ENCODE measurements at regions not wholly inside any gene's neighbourhood (a gene's known extent, or its start where the extent isn't known, plus 50 kb on each side); places are given as distances from the start of the nearest gene placed in this dataset.
"Not testable (repeated sequence)": the region's sequence is repeated elsewhere in the genome, so short reads cannot be mapped to it uniquely, and the experiment has no call there.

DNA sequence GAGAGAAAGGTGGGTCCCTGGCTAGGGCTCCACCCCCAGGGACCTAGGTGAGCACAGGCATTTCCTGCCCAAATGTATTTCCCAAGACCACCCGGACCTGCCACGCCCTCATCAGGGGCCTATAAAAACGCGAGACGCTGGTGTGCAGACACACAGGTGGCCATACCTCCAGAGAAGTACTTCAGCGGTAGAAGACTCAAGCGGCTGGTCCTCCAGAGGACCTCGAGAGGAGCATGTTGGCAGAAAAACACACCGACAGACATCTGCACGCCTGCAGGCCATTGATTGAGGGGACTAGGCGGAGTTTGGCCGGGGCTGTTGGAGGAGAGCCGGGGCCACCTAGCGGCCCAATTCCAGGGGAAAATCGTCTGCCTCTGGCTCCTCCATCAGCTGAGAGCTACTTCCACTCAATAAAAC lies 695.8 kb upstream of the MMS22L start:
- DNase-seq, result no peak
- no peak overlapping the region for H3K27ac Mint-ChIP-seq
- CTCF ChIA-PET (ENCODE audit: partially characterized antibody), result no interaction called here
- no peaks in the 10 kb centered on the region for H3K27me3 Mint-ChIP-seq
- no peak overlapping the region for H3K4me3 Mint-ChIP-seq
- H3K36me3 Mint-ChIP-seq, result no peaks in the 10 kb centered on the region
- no peaks in the 10 kb centered on the region for H3K4me1 ChIP-seq (ENCODE audit: insufficient read depth, low read length)
- H3K36me3 ChIP-seq (ENCODE audit: insufficient read depth, low read length), result no peaks in the 10 kb centered on the region
- POLR2A ChIA-PET (ENCODE audit: partially characterized antibody), result no interaction called here
- H3K4me3 ChIP-seq (ENCODE audit: low read length in 2 of 2), result no peak overlapping the region
- H3K9me3 Mint-ChIP-seq, result peaks cover 0 to 7% (median 0%) of the 10 kb centered on the region in 8 donors
- intact Hi-C loops (cut with micrococcal nuclease), result no loop called here
- no peaks in the 10 kb centered on the region for H3K9me3 ChIP-seq (ENCODE audit: control insufficient read depth in 1 of 2, low read length in 2 of 2)
- no peaks in the 10 kb centered on the region for H3K4me1 Mint-ChIP-seq
- no peaks in the 10 kb centered on the region for H3K27me3 ChIP-seq (ENCODE audit: insufficient read depth, low read length)
- H3K27ac ChIP-seq (ENCODE audit: low read depth, low read length), result no peak overlapping the region

DNA sequence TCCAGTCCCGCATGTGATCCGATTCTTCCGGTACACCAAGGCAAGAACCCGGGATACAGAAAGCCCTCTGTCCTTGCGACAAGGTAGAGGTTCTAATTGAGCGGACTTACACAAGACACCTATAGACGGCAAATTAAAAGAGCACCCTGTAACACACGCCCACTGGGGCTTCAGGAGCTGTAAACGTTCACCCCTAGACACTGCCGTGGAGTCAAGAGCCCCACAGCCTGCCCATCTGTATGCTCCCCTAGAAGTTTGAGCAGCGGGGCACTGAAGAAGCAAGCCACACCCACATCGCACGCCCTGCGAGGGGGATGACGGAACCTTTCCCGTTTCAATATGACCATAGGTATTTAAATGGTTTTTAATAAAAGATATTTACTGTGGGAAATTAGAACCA lies 696.3 kb upstream of the MMS22L start:
- H3K9me3 ChIP-seq (ENCODE audit: control insufficient read depth in 1 of 2, low read length in 2 of 2); H3K27me3 ChIP-seq (ENCODE audit: insufficient read depth, low read length); POLR2A ChIA-PET (ENCODE audit: partially characterized antibody); H3K27ac ChIP-seq (ENCODE audit: low read depth, low read length); H3K4me3 Mint-ChIP-seq; H3K4me3 ChIP-seq (ENCODE audit: low read length in 2 of 2); H3K4me1 ChIP-seq (ENCODE audit: insufficient read depth, low read length); CTCF ChIA-PET (ENCODE audit: partially characterized antibody); H3K27me3 Mint-ChIP-seq; H3K4me1 Mint-ChIP-seq; DNase-seq; H3K36me3 ChIP-seq (ENCODE audit: insufficient read depth, low read length); H3K36me3 Mint-ChIP-seq; H3K9me3 Mint-ChIP-seq; H3K27ac Mint-ChIP-seq; intact Hi-C loops (cut with micrococcal nuclease): not testable (repeated sequence)

DNA sequence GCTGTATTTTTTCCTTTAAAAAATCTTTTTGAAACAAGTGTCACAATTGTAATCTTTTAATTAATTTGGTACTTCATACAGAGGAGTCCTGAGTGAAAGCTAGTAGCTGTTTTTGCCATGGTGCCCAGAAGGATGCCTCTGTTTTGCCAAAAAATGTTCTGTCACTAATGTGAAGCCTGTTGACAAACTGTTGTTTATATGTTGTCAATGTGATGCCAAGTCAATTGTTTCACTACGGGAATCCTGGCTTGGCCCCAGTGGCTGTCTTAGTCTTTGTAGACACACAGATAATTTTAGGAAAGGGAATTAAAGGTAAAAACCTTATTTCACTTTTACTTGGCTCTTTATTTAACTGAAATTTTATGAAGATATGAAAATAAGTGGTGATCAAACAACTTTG lies 706.4 kb upstream of the MMS22L start:
- H3K27ac ChIP-seq (ENCODE audit: low read depth, low read length), result no peak overlapping the region
- no peaks in the 10 kb centered on the region for H3K27me3 Mint-ChIP-seq
- no peak for DNase-seq
- H3K9me3 ChIP-seq (ENCODE audit: control insufficient read depth in 1 of 2, low read length in 2 of 2), result no peaks in the 10 kb centered on the region
- H3K4me3 ChIP-seq (ENCODE audit: low read length in 2 of 2), result no peak overlapping the region
- no peaks in the 10 kb centered on the region for H3K9me3 Mint-ChIP-seq
- H3K36me3 Mint-ChIP-seq, result no peaks in the 10 kb centered on the region
- H3K27me3 ChIP-seq (ENCODE audit: insufficient read depth, low read length), result no peaks in the 10 kb centered on the region
- ChIA-PET POLR2A (ENCODE audit: partially characterized antibody) (no interaction called here), CTCF (ENCODE audit: partially characterized antibody) (no interaction called here)
- H3K4me1 Mint-ChIP-seq, result no peaks in the 10 kb centered on the region
- H3K27ac Mint-ChIP-seq, result no peak overlapping the region
- H3K36me3 ChIP-seq (ENCODE audit: insufficient read depth, low read length), result no peaks in the 10 kb centered on the region
- H3K4me1 ChIP-seq (ENCODE audit: insufficient read depth, low read length), result no peaks in the 10 kb centered on the region
- intact Hi-C loops (cut with micrococcal nuclease), result no loop called here
- no peak overlapping the region for H3K4me3 Mint-ChIP-seq

DNA sequence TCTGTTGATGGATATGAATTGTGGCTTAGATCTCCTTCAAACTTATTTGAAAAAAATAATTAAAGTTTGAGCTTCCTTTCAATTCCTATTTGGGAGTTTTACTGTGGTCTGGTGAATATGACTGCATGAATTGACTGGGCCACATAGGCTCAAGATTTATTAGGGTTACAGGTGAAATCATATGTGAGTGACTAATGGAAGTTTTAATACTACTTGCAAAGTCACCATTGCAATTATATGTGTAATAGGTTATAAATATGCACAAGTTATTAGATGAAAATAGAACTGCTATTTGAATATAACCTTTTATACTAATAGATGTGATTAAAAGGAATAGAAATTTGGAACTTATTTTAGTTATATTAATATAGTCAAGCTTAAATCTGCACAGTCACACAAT lies 712.1 kb upstream of the MMS22L start:
- Mint-ChIP-seq H3K9me3 (peaks cover 0 to 7% (median 0%) of the 10 kb centered on the region in 8 donors), H3K27me3 (no peaks in the 10 kb centered on the region), H3K4me1 (no peaks in the 10 kb centered on the region), H3K36me3 (no peaks in the 10 kb centered on the region), H3K4me3 (no peak overlapping the region), H3K27ac (no peak overlapping the region)
- no peak overlapping the region for H3K27ac ChIP-seq (ENCODE audit: low read depth, low read length)
- no peak overlapping the region for H3K4me3 ChIP-seq (ENCODE audit: low read length in 2 of 2)
- intact Hi-C loops (cut with micrococcal nuclease), result no loop called here
- H3K4me1 ChIP-seq (ENCODE audit: insufficient read depth, low read length), result no peaks in the 10 kb centered on the region
- no peaks in the 10 kb centered on the region for H3K27me3 ChIP-seq (ENCODE audit: insufficient read depth, low read length)
- no peak for DNase-seq
- POLR2A ChIA-PET (ENCODE audit: partially characterized antibody), result no interaction called here
- H3K9me3 ChIP-seq (ENCODE audit: control insufficient read depth in 1 of 2, low read length in 2 of 2), result no peaks in the 10 kb centered on the region
- no peaks in the 10 kb centered on the region for H3K36me3 ChIP-seq (ENCODE audit: insufficient read depth, low read length)
- CTCF ChIA-PET (ENCODE audit: partially characterized antibody), result no interaction called here

DNA sequence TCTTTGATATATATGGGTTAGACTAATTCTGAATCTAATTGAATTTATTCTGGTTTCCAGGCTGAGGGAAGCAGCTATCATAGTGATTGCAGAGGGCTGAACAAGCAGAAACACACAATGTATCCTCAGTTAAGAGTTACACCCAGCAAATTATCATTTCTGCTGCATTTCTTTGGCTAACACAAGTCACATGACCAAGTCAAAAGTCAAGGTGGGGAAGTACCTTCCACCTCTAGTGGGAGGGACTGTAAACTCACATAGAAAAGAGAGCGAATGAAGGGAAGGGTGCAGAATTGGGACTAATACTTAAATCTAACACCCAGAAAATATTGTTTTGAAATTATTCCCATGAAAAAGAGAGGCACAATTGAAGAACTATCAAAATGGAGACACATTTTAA lies 719.7 kb upstream of the MMS22L start:
- H3K36me3 Mint-ChIP-seq, result no peaks in the 10 kb centered on the region
- Histone ChIP-seq H3K27ac (ENCODE audit: low read depth, low read length) (no peak overlapping the region), H3K36me3 (ENCODE audit: insufficient read depth, low read length) (no peaks in the 10 kb centered on the region), H3K27me3 (ENCODE audit: insufficient read depth, low read length) (no peaks in the 10 kb centered on the region), H3K9me3 (ENCODE audit: control insufficient read depth in 1 of 2, low read length in 2 of 2) (no peaks in the 10 kb centered on the region), H3K4me3 (ENCODE audit: low read length in 2 of 2) (no peak overlapping the region), H3K4me1 (ENCODE audit: insufficient read depth, low read length) (no peaks in the 10 kb centered on the region)
- H3K27me3 Mint-ChIP-seq, result no peaks in the 10 kb centered on the region
- peaks cover 0 to 6% (median 0%) of the 10 kb centered on the region in 8 donors for H3K9me3 Mint-ChIP-seq
- DNase-seq, result no peak
- POLR2A ChIA-PET (ENCODE audit: partially characterized antibody), result no interaction called here
- no peak overlapping the region for H3K4me3 Mint-ChIP-seq
- H3K4me1 Mint-ChIP-seq, result no peaks in the 10 kb centered on the region
- H3K27ac Mint-ChIP-seq, result no peak overlapping the region
- CTCF ChIA-PET (ENCODE audit: partially characterized antibody), result no interaction called here
- intact Hi-C loops (cut with micrococcal nuclease), result no loop called here

DNA sequence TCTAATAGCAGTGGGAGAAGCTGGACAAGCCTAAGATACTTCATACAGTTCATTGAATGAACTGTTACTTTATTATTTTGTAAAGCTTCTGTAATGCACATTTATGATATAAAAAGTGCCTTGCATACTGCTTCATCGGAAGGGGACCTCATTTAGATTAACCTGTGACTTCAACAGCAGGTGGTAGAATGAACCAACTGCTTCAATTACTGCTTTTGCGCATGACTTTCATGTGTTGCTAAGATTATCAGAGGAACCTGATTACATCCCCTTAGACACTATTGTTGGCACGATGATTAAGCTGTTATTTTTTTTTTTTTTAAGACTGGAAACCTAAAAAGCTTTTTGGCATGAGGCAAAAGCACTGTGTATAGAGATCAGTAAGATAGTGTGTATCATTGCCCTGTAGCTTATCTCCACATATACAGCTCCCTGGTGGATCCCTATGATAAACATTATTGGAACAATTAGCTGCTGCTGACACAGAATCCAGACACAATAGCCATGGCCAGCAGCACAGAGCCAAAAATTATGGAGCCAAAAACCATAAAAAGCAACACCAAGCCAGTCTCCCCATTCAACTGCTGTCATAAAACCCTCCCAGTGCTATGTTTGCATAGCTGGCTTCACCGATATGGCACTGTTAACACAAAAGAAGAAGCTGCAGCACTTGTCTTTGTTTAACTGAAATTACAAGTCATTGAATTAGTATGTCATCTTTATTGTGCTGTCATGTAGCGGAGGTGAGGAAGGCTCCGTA lies 731.6 kb upstream of the MMS22L start:
- ChIA-PET CTCF (ENCODE audit: partially characterized antibody) (no interaction called here), POLR2A (ENCODE audit: partially characterized antibody) (no interaction called here)
- peaks cover 0 to 9% (median 3%) of the 10 kb centered on the region in 8 donors for H3K9me3 Mint-ChIP-seq
- H3K27me3 Mint-ChIP-seq, result no peaks in the 10 kb centered on the region
- H3K4me3 Mint-ChIP-seq, result no peak overlapping the region
- H3K4me1 Mint-ChIP-seq, result no peaks in the 10 kb centered on the region
- H3K36me3 Mint-ChIP-seq, result no peaks in the 10 kb centered on the region
- Histone ChIP-seq H3K9me3 (ENCODE audit: control insufficient read depth in 1 of 2, low read length in 2 of 2) (no peaks in the 10 kb centered on the region), H3K36me3 (ENCODE audit: insufficient read depth, low read length) (no peaks in the 10 kb centered on the region), H3K4me1 (ENCODE audit: insufficient read depth, low read length) (no peaks in the 10 kb centered on the region), H3K27me3 (ENCODE audit: insufficient read depth, low read length) (no peaks in the 10 kb centered on the region), H3K4me3 (ENCODE audit: low read length in 2 of 2) (no peak overlapping the region), H3K27ac (ENCODE audit: low read depth, low read length) (no peak overlapping the region)
- H3K27ac Mint-ChIP-seq, result no peak overlapping the region
- DNase-seq, result no peak
- intact Hi-C loops (cut with micrococcal nuclease), result no loop called here

DNA sequence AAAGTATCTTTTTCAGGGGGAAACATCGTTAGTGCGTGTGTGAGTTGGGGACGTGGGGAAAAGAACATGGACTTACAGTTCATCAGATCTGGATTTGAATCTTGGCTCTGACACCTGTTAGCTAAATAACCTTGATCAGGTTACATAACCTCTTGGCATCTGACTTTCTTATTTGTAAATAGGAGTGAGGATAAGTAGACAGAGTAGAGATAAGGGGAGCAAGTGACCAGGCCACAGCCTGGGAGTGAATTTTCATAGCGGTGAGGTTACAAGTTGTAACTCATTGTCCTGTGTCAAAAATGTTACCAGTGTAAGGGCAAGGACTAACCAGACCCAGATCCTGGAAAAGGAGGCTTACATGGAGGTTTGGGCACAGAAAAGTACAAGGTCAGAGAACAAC lies 733.5 kb upstream of the MMS22L start:
- Mint-ChIP-seq H3K27ac (no peak overlapping the region), H3K9me3 (peaks cover 0 to 4% (median 0%) of the 10 kb centered on the region in 8 donors), H3K4me1 (no peaks in the 10 kb centered on the region), H3K4me3 (no peak overlapping the region), H3K27me3 (no peaks in the 10 kb centered on the region), H3K36me3 (no peaks in the 10 kb centered on the region)
- no peak overlapping the region for H3K4me3 ChIP-seq (ENCODE audit: low read length in 2 of 2)
- CTCF ChIA-PET (ENCODE audit: partially characterized antibody), result no interaction called here
- H3K36me3 ChIP-seq (ENCODE audit: insufficient read depth, low read length), result no peaks in the 10 kb centered on the region
- H3K27ac ChIP-seq (ENCODE audit: low read depth, low read length), result no peak overlapping the region
- intact Hi-C loops (cut with micrococcal nuclease), result no loop called here
- H3K27me3 ChIP-seq (ENCODE audit: insufficient read depth, low read length), result no peaks in the 10 kb centered on the region
- H3K4me1 ChIP-seq (ENCODE audit: insufficient read depth, low read length), result no peaks in the 10 kb centered on the region
- no peaks in the 10 kb centered on the region for H3K9me3 ChIP-seq (ENCODE audit: control insufficient read depth in 1 of 2, low read length in 2 of 2)
- DNase-seq, result no peak
- POLR2A ChIA-PET (ENCODE audit: partially characterized antibody), result no interaction called here

DNA sequence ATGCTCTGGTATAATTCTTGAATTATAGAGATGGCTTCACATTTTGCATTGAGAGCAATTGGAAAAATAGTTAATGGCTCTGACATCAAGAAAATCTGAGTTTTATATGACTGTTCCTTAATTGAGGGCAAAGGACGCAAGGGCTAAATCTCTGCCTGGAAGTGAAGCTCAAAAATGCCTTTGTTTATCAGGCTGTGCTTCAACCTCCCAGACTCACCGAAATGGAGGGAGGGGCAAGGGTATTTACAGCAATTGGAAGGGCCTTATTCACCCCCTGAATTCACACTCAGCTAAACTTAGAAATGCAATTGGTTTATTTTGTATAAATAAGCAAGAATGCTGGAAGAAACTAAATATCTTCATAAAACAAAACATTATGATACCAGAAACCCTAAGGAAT lies 737.2 kb upstream of the MMS22L start:
- Mint-ChIP-seq H3K4me1 (no peaks in the 10 kb centered on the region), H3K27ac (no peak overlapping the region), H3K4me3 (no peak overlapping the region), H3K9me3 (peaks cover 0 to 4% (median 0%) of the 10 kb centered on the region in 8 donors), H3K27me3 (no peaks in the 10 kb centered on the region), H3K36me3 (no peaks in the 10 kb centered on the region)
- Histone ChIP-seq H3K9me3 (ENCODE audit: control insufficient read depth in 1 of 2, low read length in 2 of 2) (no peaks in the 10 kb centered on the region), H3K36me3 (ENCODE audit: insufficient read depth, low read length) (no peaks in the 10 kb centered on the region), H3K27me3 (ENCODE audit: insufficient read depth, low read length) (no peaks in the 10 kb centered on the region), H3K27ac (ENCODE audit: low read depth, low read length) (no peak overlapping the region), H3K4me1 (ENCODE audit: insufficient read depth, low read length) (no peaks in the 10 kb centered on the region), H3K4me3 (ENCODE audit: low read length in 2 of 2) (no peak overlapping the region)
- POLR2A ChIA-PET (ENCODE audit: partially characterized antibody), result no interaction called here
- intact Hi-C loops (cut with micrococcal nuclease), result no loop called here
- CTCF ChIA-PET (ENCODE audit: partially characterized antibody), result no interaction called here
- no peak for DNase-seq

All from CD4-positive, alpha-beta memory T cell (primary cell).